VCaP (cell line): ENCODE measurements at regions not wholly inside any gene's neighbourhood (a gene's known extent, or its start where the extent isn't known, plus 50 kb on each side); places are given as distances from the start of the nearest gene placed in this dataset.

Source experiments
- H3K27ac ChIP-seq: fragments of 450-650 bp; 2 replicates; pipeline ENCODE4 v1.5.1; 2017
- CTCF ChIP-seq: fragments of 450-650 bp; conservative IDR thresholded peaks from 2 replicates; pipeline ENCODE4 v1.5.1; 2017; ENCODE audit warnings: mild to moderate bottlenecking, moderate library complexity

GRCh38 chr4:3351997-3352396, 59.2 kb downstream of the RGS12 start:
- no peak for TF ChIP-seq CTCF
- no peak overlapping the region for H3K27ac ChIP-seq

- H3K27ac ChIP-seq = no peak overlapping the region
- TF ChIP-seq CTCF = no peak
These were observed 59.7 kb downstream of the RGS12 start for GRCh38 chr4:3352505-3352904.

DNA sequence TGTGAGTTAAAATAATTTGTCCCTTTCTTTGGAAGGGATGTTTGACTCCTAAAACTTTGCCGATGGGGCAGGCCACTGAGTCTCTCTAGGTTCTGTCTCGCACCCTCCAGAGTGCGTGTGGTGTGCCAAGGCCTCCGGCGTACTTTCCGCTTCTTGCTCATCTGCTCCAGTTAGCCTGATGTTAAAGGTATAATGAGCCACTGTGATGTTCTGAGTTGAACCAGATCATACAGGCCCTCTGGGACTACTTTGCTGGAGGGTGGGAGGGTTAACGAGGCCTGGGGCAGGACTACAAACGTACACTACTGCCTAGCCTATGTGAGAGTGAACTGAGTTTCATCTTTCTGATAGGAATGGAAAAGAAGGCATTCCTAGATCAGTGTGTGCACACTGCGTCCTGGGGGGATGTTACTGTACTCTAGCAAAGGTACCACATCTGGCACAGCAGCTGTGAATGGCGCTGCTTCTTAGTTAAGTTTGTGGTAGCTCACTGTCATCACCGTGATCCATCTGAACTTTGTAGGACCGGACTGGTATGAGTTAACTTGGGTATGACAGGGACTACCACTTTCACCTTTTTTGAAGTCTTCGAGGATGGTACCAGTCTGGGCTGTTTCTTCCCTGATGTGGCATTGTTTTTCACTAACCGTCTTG, 60.2 kb downstream of the RGS12 start:
- TF ChIP-seq CTCF = no peak
- H3K27ac ChIP-seq = peak overlapping the region; percentile 81

DNA sequence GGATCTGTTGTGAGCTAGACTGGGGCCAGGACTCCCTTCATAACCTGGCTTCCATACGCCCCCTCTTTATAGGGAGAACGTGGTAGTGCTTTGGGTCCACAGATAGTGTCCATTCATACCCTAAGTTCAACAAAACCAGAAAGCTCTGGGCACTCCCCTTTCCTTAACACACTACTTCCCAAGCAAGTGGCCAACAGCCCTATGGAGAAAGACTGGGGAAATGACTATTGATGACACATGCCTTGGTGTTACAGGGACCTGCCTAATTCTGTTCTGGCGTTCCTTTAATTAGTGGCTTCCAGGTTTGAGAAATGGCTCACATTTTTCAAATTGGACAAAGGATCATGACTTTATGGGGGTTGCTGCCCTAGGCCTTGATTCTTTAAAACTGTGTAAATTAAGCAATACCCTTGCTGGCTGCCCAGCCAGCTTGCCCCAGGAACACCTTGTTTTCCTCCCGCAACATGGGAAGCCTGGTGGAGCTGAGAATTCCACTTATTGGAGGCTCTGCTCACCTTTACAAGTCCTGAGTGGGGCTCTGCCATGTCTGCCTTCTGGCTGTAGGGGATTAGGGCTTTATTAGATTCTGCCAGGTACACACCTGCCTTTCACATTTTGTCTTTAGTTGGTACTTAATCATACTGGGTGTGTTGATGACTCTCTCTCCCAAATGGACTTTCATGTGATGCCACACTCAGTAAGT, 61.1 kb downstream of the RGS12 start:
- no peak for TF ChIP-seq CTCF
- H3K27ac ChIP-seq = peak overlapping the region; percentile 81

DNA sequence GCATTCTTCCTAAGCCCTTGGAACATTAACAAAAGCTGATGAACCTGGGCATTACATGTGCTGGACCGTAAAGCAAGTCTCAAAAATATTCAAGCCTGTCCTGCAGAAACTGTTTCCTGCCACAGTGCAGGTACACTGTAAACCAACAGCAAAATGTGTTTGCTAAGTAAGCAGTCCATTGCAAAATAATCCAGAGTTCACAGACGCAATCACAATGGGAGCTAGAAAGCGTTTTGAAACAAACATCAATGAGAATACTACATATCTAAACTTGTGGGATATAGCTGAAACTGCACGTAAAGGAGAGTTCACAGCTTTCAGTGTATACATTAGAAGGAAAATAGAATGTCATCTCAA, 61.6 kb downstream of the RGS12 start:
- TF ChIP-seq CTCF = no peak
- peak overlapping the region; percentile 81 for H3K27ac ChIP-seq

DNA sequence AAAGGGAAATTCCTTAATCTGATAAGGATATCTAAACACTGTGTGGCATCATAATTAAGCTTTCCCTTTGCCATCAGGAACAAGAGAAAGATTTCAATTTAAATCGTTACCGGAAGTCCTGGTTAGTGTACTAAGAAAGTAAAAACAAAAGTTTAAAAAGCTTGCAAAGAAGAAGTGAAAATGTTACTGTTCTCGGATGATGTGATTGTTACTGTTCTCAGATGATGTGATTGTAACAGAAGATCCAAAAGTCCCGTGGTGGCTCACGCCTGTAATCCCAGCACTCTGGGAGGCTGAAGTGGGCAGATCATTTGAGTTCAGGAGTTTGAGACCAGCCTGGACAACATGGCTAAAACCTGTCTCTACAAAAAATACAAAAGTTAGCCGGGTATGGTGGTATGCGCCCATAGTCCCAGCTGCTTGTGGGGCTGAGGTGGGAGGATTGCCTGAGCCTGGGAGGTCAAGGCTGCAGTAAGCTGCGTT, 62.5 kb downstream of the RGS12 start:
- peak overlapping the region; percentile 81 for H3K27ac ChIP-seq
- no peak for TF ChIP-seq CTCF

DNA sequence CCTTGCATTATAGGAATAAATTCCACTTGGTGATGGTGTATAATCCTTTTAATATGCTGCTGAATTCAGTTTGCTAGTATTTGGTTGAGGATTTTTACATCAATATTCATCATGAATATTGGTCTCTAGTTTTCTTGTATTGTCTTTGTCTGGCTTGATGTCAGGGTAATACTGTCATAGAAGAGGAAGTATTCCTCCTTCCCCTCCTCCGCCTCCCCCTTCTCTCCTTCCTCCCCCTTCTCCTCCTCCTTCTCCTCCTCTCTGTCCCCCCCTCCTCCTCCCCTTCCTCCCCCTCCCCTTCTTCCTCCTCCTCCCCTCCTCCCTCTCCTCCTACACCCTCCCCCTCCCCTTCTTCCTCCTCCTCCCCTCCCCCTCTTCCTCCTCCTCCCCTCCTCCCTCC, 65.8 kb downstream of the RGS12 start:
- no peak for TF ChIP-seq CTCF
- no peak overlapping the region for H3K27ac ChIP-seq
